HG03457 (cell line): ENCODE measurements at regions not wholly inside any gene's neighbourhood (a gene's known extent, or its start where the extent isn't known, plus 50 kb on each side); places are given as distances from the start of the nearest gene placed in this dataset.

Experiments used
- ATAC-seq: cut with Tn5 transposase; IDR thresholded peaks from one replicate; pipeline ENCODE4 v1.9.1; 2021; ENCODE audit warnings: moderate number of reproducible peaks; ENCODE audit not compliant: unreplicated experiment

DNA sequence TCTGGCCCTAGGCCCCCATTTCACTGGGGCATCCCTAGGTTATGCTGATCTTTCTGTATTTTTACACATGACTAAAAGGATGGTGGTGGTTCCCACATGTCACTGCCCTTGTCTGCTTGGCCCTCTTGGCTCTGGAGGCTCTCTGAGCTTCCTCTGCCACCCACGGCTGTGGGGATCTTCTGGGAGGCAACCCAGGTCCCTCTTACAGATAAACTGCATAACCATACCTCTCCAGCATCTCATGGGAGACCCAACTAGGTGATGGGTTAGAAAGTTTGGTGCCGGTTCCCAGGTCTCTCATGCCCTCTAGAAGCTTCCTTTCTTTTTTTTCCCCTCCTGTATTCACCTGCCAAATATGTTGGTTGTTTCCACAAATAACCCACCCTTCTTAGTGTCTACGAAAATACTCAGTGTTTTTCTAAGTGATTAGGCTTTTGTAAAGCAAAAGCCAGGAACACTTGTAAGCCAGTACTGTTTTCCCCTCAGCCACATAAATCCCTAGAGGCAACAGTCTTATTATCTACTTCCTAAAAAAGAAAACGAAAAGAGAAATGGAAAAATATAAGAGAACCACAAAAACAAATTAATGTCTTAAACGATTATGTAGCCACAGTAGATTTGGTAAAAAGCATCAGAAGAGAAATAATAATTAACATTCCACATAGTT, 71.7 kb upstream of the SMLR1 start:
- no peak for ATAC-seq

DNA sequence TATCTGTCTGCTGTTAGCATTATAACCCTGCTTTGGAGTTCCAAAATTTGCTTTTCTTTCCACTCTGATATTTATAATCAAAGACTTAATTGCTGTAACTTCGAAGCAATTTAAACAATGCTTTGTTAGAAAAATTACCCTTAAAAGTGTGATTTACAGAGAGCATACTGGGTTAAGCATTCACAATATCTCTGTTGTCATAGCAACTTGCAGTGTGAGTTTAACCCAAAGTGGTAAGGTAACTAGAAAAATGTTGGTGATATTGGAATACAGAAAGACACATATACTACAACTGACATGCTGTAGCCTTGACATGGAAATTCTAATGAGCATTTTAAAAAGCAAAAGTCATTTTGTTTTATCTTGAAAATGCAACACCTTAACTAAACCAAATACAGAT, 70.4 kb upstream of the SMLR1 start:
- ATAC-seq = no peak

DNA sequence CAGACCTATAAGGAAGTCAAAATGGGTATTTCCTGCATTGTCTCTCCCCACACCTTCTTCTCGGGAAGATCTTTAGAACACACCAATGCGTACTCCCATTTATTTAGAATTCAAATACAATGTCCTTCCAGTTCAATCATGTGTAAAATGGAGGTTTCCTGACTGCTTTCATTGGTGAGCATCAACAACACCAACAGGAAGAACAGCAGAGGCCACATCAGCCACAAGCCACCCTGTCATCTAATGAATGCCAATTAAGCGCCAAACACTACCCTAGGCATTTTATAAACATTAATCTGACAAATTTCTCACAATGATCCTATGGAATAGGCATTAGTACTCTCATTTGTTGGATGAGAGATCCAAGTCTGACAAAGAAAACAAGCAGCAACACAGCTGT, 68.4 kb upstream of the SMLR1 start:
- no peak for ATAC-seq

DNA sequence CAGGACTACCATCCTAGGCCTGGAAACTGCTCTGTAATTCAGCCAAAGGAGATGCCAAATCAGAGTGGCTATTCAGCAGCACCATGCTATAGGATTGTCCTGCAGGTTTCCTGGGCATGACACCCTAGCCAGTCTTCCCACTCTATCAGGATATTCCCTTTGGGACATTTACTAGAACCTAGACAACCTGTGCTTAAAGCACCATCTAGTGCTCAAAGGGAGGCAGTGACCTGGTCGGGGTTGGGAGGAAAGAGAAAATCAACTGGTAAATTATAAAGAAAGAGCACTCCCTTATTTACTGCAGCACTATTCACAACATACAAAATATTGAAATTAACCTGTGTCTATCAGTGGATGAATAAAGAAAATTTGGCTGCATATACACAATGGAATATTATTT, 67.2 kb upstream of the SMLR1 start:
- no peak for ATAC-seq

DNA sequence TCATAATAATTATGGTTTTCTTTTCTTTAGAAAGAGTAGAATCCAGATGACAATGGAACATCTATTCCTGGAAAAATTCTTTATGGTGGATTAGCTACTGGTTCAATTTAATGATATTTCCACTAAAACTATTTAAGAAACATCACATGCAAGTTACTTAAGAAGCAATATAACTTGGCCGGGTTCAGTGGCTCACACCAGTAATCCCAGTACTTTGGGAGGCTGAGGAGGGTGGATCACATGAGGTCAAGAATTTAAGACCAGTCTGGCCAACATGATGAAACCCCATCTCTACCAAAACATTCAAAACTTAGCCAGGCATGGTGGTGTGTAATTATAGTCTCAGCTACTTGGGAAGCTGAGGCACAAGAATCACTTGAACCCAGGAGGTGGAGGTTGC, 65.9 kb upstream of the SMLR1 start:
- no peak for ATAC-seq

DNA sequence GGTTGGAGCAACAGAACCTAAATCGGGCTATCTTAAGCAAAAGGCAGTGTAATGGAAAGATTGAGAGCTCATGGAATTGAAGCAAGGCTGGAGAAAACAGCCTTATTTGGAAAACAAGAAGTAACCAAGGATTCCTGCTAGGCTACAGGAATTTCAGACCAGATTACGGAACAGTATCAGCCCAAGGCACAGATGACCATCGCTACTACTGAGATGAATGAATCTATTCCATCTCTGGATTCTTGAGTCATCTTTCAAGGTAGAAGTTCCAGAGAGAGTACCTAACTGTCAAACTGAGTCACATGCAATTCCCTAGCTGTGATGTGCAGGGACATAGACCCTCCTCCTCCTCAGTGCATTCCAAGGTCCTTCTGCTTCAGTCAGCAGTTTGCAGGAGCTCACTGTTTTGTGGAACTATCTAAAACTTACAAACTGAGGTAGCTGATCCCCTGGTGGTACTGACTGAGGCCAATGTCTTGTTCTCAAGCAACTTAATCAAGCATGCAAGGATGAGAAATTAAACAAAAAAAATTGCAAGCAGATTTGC, 62.0 kb upstream of the SMLR1 start:
- ATAC-seq = no peak

DNA sequence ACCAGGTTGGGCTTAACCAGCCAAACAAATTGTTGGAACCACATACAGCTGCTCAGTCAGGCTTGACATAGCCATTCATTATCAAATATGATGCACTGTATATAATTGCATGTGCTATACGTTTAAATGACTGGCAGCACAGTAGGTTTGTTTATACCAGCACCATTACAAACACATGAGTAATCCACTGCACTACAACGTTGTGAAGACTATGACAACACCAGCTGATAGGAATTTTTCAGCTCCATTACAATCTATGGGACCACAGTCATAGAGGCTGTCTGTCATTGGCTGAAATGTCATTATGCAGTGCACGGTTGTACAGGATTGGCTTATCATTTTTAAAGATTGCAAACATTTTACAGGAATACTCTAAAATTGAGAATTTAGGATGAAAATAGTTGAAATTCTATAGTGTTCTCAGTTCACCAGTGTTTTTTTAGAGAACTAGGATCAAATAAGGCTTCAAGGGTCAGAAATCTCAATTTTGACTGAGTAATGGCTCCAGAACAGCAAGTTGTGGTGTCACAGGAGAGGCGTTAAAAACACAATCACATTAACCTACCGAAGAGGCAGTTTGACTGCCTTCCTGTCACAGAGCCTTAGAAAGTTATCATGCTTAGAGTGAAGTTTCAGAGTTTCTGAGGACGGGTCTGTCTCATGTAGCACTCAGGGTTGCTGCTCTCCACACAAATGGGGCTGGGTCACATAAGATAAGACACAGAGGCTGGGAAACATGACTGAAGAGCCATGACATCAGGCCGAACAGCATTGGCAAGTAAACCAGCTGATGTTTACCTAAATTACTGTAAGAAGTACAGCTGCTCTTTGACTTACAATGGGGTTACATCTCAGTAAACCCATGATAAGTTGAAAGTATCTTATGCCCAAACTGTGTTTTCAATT, 60.7 kb upstream of the SMLR1 start:
- ATAC-seq = no peak

DNA sequence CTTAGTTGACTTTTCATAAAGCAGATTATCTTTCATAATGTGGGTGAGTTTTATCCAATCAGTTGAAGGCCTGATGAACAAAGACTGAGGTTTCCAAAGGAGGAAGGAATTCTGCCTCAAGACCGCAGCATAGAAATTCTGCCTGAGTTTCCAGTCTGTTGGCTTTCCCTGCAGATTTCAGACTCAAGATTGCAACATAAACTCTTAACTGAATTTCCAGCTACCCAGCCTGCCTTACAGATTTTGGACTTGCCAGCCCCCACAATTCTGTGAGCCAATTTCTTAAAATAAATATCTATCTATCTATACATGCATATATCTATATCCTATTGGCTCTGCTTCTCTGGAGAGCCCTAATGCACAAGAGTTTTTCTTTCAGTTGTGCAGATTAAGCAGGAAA, 57.3 kb upstream of the SMLR1 start:
- no peak for ATAC-seq

DNA sequence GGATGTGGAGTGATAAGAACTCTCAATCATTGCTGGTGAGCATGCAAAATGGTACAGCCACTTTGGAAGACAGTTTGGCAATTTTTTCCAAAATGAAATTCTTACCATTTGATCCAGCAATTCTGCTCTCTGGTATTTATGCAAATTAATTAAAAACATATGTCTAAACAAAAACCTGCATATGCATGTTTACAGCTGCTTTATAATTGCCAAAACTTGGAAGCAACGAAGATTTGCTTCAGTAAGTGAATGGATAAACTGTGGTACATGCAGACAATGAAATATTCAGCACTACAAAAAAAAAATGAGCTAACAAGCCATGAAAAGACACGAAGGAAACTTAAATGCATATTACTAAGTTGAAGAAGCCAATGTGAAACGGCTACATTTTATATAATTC, 55.5 kb upstream of the SMLR1 start:
- ATAC-seq = no peak

DNA sequence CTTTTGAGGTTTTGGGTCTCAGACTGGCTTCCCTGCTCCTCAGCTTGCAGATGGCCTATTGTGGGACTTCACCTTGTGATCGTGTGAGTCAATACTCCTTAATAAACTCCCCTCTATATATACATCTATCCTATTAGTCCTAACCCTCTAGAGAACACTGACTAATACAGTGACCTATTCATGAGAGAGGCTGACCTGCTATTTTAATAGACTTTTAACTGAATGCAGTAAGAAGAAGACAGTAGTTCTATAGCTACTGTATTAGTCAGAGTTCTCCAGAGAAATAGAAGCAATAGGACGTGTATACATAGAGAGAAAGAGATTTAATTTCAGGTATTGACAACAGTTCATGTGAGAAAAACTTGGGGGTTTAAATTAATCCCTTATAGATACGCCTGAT, 53.3 kb upstream of the SMLR1 start:
- ATAC-seq = no peak

DNA sequence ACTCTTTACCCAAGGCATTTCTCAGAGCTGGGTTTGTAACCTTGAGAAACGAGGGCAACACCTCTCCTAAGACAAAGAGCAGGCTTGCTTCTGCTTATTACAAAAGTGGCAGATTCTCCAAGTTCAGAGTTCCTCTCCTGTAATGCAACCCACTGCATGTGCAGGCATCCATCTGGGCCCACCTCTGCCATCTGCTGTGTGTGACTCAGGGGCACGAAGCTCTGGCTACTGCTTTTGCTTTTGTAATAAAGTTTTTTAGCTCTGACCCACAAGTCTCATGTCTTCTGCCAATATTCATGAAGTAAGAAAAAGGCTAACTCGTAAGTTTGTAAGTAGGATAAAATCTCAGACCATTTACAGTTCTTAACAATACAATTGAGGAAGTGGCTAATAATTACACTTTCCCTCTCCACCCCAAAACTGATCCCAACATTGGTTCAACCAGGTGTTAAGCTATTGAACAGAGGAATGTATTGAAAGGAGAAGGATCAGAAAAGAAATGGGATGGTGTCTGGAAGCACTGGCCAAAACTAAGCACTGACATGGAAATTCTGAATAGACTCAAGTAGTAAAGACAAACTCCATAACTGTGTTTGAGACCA, 51.7 kb upstream of the SMLR1 start:
- no peak for ATAC-seq

DNA sequence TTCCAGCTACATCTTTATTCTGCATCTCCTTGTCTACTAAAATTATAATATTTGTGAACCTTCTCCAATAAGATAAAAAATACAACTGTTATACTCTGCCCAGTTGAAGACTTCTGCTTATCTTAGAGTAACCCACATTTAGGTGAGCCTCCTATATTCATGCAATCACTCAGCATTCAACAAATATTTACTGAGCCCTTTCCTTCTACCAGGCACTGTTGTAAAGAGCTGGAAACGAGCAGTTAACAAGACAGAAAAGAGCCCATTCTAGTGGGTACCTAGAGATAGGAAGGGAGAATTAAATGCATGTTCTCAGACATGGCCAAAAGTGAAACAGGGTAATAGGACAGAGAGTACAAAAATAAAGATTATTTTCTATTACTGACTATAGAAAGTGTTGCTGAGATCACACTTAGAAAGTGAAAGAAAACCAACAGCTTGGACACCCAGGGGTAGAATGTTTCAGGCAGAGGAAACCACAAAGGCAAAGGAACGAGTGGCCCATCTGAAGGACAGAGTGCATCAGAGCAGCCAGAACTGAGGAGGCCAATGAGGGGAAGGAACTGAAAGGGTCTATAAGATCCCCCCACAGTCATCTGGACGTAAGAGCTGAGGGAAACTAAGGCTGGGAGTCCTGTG, 50.8 kb upstream of the SMLR1 start:
- peak; percentile 92 for ATAC-seq
